ENCODE measurements at regions not wholly inside any gene's neighbourhood (a gene's known extent, or its start where the extent isn't known, plus 50 kb on each side); places are given as distances from the start of the nearest gene placed in this dataset.

- TF ChIP-seq GABPA (IDR thresholded peaks at IDR 0.05; ENCODE audit: low read depth) (no peak), CTCF (IDR thresholded peaks at IDR 0.05; ENCODE audit: insufficient read depth, low read length) (no peak), SPI1 (IDR thresholded peaks at IDR 0.05; ENCODE audit: borderline replicate concordance, low read depth) (no peak), POLR2AphosphoS5 (IDR thresholded peaks at IDR 0.05; ENCODE audit: low read depth) (no peak)
- TF ChIP-seq, protein P1, sequence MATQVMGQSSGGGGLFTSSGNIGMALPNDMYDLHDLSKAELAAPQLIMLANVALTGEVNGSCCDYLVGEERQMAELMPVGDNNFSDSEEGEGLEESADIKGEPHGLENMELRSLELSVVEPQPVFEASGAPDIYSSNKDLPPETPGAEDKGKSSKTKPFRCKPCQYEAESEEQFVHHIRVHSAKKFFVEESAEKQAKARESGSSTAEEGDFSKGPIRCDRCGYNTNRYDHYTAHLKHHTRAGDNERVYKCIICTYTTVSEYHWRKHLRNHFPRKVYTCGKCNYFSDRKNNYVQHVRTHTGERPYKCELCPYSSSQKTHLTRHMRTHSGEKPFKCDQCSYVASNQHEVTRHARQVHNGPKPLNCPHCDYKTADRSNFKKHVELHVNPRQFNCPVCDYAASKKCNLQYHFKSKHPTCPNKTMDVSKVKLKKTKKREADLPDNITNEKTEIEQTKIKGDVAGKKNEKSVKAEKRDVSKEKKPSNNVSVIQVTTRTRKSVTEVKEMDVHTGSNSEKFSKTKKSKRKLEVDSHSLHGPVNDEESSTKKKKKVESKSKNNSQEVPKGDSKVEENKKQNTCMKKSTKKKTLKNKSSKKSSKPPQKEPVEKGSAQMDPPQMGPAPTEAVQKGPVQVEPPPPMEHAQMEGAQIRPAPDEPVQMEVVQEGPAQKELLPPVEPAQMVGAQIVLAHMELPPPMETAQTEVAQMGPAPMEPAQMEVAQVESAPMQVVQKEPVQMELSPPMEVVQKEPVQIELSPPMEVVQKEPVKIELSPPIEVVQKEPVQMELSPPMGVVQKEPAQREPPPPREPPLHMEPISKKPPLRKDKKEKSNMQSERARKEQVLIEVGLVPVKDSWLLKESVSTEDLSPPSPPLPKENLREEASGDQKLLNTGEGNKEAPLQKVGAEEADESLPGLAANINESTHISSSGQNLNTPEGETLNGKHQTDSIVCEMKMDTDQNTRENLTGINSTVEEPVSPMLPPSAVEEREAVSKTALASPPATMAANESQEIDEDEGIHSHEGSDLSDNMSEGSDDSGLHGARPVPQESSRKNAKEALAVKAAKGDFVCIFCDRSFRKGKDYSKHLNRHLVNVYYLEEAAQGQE (IDR thresholded peaks at IDR 0.05; ENCODE audit: insufficient replicate concordance, low read depth), result no peak
These were observed 53.9 kb upstream of the NR2F2 start for GRCh38 chr15:96276438-96277210.
